GM21717 (cell line): ENCODE measurements at regions not wholly inside any gene's neighbourhood (a gene's known extent, or its start where the extent isn't known, plus 50 kb on each side); places are given as distances from the start of the nearest gene placed in this dataset.
"Not testable (repeated sequence)": the region's sequence is repeated elsewhere in the genome, so short reads cannot be mapped to it uniquely, and the experiment has no call there.

Experiments
- ATAC-seq: cut with Tn5 transposase; IDR thresholded peaks from one replicate; pipeline ENCODE4 v1.9.1; 2021; ENCODE audit warnings: mild to moderate bottlenecking, moderate library complexity; ENCODE audit not compliant: unreplicated experiment

DNA sequence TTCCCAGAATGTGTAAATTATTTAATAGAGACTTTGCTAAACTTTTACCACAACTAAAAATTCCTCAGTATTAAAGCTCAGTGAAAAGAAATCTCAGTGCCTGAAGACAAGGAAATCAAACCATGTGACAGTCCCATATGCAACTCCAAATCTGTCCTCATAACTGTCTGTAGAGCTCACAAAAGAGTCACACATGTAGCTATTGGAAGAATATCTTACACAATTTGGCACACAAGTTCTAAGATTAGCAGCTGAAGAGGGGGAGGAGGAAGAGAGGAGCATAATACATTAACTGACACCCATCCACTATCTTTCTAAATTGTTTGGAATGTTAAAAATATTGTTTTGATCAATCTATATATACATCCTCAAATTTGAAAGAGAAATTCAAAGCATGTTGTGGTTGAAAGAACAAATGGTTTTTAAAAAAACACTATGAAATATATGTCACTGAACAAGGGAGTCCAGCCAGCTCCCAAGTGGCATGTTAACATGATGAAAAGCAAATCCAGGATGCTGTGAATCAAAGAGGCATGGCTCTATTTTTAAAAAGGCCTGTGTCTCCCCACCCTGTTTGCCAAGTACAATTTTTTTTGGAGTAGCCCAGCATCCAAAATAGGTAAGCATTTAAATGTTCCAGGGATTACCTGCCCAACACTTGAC lies 126.3 kb upstream of the NANOGP8 start:
- ATAC-seq = no peak

DNA sequence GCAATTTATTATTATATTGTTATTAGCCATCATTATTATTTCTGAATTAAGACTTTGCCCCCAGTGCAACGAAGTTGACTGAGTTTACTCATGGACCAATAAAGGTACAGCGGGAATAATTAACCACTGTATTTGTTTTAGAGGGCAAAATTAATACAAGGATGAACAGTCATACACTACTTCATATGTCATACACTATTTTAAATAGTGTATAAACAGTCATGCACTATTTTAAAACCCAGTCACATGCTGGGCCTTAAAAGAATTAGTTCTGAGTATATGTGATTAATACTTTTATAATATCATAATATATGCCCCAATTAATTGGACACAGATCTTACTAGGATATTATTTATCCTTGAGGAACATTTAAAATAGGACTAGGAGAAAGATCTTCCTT lies 125.3 kb upstream of the NANOGP8 start:
- ATAC-seq = no peak

DNA sequence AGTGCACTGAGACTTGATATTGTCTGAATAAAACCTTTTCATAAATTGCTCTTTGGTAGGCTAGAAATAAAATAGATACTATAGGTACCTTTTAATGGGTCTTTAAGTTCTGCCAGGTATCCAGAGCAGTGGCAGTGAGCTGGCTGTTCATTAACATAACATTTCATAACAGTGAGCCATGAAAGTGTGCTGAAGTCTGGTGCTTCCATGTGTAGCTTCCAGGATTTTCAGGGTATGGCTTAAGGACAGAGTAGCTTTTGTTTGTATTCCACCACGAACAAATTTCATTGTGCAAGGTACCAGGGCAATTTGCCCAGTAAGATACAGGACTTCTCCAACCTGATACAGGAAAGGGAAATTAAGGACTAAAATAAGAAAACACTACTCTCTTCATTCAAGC lies 124.7 kb upstream of the NANOGP8 start:
- no peak for ATAC-seq

DNA sequence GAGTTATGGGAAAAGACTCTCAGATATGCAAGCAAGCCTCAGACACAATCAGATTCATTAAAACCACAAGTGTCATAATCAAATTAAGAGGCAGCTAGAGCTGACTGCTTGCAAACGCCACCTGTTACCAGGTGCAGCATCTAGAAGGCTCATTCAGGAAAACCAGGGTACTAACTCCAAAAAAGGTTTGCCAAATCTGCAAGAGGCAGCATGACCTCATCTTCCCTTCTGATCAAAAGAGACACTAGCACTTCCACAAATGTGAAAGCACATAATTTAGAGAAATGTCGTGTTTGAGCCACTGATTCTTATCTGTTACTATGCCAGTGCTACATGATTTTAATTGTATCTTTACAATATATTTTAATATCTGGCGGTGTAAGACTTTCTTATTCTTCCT lies 123.3 kb upstream of the NANOGP8 start:
- no peak for ATAC-seq

DNA sequence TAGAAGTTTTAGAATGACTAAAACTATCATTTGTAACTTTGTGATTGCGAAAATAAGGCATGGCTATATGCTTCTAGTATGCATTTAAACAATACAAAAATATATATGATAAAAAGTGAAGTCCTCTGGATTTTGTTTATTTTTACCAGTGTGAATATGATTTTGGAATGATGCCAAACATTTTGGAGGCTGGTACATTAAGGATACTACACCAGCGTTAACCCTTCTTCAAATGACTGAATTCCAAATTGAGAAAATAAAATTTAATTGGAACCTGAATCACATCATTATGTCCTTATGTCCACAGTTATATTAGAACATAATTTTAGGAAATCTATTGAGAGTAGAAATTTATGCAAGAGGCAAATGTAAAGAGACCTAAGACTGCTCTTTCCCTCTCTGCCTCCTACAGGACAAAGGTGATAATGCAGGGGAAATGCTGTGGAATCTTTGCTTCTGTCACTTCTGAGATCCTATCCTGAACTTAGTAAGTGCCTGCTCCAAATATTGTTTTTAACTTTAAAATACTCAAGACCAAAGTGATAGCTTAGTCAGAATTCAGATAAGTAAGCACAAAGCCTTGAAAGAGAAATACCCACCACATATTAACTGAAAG lies 121.1 kb upstream of the NANOGP8 start:
- ATAC-seq = no peak

DNA sequence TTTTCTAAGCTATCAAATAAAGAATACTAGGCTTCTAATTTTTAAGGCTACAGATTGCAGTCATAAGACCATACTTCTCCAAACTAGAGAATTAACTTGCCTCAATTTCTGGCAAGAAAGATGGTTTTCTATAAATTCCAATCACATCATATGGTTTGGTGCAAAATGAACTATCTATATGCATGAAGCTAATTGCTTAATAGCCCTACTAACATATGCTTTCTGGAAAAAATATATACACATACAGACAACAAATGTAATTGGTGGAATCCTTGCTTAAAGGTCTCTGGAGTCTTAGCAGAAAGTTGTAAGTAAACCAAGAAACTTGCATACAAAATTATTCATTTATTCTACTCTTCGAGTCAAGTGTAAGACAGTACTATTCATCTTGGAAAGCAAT lies 113.1 kb upstream of the NANOGP8 start:
- ATAC-seq = no peak

DNA sequence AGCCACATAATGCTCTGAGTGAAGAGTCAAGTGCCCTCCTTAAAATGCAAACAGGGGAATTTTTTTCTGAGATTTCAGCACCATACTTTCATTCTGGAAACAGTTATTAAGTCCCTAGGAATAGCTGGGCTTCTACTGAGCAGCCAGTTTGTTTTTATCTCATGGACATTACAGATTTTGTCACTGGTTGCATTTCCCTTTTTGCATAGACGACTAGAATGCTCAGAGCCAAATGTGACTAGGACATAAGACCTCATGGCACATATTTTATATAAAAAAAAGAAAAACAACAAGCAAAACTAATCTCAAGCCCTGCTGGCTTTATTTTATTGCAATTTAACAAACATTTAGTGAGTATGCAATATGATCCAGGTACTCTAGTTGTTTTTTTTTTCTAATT lies 112.7 kb upstream of the NANOGP8 start:
- no peak for ATAC-seq

DNA sequence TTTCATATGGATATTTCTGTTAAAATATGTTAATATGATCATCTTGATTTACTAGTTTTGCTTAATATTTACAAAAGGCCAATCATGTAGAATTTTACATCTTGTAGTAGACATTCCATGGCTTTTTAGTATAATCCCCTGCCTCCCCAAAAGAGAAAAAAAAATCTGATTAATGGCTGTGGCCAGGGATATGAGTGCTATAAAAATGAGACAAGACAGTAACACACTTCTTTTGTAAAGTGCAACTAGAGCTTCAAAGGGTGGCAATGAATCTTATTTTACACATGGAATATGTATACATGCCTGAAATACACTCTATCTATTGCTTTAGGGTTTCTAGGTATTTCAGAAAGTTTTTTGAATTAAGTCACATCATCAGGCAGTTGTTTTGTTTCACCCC lies 112.2 kb upstream of the NANOGP8 start:
- ATAC-seq = no peak

DNA sequence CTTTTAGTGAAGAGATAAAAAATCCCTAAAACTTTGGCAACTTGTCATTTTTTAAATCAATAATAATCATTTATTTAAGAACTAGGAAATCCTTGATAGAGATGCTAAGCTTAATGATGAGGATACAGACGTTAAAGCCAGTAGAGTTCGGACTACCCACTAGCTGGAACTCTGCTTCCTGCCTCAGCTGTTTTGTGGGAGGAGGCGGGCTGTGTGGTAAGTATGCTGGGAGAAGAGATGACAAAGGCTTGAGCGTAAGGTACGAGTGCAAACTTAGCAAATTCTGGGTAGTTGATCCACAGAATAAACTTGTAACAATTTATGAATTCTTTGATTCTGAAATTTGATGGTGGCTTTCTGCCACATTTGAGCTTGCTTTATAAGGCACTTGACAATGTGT lies 111.2 kb upstream of the NANOGP8 start:
- ATAC-seq = no peak

DNA sequence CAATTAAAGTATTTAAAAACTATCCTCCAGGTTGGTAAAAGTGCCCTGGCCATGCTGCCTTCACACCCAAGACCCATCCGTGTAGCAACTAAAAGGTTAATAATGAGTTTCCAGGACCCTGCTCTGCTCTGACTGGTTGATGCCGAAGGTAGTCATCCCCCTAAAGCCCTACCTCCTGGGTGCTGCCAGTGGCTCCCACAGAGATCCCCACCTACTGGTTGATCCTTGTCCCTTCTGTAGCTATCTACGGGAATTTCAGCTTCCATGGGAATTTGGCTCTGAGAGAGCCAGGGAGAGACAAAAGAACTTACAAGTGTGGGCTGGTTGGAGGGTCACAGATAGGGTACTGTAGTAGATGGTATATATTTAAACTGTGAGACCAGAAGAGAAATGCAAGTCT lies 110.6 kb upstream of the NANOGP8 start:
- no peak for ATAC-seq

DNA sequence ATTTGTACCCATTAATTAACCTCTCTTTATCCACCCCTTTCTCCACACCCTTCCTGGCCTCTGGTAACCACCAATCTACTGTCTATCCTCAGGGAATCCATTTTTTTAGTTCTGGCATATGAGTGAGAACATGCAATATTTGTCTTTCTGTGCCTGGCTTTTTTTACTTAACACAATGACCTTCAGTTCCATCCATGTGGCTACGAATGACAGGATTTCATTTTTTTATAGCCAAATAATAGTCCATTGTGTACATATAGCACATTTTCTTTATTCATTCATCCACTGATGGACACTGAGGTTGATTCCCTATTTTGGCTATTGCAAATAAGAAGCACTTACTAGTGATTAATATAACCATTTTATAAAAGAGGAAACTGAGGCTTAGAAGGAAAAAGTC lies 109.9 kb upstream of the NANOGP8 start:
- ATAC-seq = no peak

DNA sequence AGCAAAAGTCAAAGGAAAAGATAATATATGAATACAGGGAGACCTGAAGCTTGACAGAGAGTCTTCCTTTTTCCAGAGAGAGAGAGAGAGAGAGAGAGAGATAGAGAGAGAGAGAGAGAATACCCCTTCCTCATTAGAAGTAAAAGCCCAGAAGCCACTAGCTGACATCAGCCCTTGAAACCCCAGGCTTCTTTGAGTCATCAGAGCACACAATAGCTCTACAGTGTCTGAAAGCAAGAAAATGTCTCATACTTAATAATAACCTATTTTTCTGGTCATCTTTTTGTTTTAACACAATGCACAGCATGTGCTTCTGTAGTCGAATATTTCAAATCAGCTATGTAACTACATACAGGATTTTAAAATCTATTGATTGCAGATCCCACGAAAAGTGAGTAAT lies 109.2 kb upstream of the NANOGP8 start:
- ATAC-seq = no peak

DNA sequence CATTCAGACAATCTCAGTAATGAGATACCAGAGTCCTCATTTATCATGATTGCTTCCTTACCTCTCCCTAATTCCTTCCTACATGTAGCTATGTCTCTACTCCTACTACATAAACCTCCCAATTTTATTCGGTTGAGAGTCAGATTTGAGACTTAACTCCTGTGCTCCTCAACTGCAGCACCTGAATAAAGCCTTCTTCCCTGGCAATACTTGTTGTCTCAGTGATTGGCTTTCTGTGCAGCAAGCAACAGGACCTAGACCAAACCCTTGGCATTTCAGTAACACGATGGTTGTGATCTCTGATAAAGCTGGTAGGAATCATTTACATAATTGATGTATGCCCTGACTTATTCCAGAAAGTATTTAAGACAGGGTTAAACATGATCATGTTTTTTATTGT lies 106.7 kb upstream of the NANOGP8 start:
- no peak for ATAC-seq

DNA sequence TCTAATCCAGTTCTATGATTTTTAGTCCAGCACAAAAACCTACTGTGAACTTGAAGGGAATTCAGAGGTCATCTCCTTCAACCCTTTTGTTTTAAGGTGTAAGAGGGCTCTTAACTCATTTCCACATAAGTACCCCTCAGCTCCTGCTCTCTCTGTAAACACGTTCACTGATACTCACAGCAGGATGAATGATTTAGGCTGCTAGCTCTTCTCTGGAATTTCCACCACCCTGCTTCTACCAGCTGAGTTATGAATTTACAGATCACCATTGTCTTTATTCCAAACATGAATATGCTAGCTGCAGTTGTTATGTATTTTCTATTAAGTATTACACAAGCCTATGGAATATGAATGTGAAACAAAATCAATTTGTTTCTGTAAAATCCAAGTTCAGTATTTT lies 101.3 kb upstream of the NANOGP8 start:
- ATAC-seq = no peak

DNA sequence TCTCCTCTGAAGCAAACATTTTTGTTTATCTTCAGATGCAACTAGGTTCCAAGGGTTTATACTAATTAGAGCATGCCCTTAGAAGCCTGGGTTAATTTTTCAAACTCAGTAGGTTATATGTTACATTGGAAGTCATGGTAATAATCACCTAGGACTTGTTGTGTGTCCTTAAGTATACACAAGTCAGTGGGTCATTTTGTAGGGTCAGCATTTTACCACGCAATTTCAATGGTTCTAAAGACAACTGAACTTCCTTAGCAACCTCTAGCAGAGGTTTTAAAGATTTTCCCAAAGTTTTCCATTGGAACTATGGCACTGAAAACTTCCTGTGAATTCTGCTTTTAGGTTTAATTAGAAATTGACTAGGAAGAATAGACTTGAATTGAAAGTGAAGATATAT lies 99.6 kb upstream of the NANOGP8 start:
- ATAC-seq = no peak

DNA sequence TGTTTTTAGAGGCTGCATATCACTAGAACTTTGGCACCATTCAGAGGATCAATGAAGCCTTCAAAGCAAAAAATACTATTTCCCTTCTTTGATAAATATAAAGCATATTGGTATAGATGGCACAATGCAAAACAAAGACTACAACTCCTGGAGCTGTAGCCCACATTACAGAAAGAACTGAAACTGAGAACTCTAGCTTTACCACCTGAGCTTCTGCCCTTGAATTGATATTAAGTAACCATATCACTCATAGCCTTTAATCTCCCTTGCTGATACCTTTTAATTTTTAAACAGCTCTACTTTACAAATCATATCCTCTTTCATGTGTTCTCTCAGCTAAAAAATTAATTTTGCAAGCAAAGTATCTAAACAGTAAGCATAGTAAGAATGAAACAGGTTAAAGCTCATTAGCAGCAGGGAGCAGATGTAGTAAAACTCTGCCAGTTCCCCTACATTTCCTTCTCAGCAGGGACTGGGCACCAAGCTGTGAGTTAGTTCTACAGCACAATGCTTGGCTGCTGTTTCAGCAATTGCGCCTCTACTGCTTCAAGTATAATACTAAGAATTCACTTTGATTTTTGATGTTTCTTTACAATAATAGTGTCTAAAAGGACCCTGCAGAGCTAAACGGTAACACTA lies 97.9 kb upstream of the NANOGP8 start:
- ATAC-seq = peak; percentile 89

DNA sequence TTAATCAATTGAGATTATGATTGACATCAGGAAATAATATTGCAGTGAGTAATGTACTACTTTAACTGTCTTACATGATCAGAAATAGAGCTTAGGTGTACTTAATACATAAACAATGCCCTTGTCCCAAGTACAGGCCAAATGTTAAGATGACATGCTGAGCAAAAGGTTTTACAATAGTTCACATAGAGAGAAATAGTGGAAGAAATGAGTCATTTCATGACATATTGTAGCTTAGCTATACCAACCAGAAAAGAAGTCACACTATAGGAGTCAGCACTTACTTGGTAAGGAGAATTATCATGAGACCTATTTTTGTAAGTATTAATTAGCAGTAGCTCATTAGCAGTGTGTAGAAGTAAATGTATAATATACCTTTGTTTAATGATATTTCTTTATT lies 96.4 kb upstream of the NANOGP8 start:
- ATAC-seq = no peak

DNA sequence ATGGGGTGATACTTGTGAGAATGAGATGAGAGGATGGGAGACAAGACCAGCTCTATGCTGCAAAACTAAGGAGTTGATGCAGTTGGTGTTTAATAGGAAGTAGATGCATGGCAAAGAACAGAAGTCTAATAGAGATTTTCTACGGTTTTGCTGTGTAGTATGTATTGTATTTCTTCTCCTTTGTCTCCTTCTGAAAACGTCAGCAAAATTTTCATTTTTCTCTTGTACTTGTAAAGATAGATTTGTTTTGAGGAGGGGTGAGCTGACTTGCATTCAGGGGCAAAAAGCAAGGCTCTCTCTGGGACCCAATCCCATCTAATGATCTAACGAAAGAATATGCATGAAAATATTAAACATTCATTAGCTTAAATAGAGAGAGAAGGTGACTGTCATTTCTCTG lies 94.6 kb upstream of the NANOGP8 start:
- ATAC-seq = no peak

DNA sequence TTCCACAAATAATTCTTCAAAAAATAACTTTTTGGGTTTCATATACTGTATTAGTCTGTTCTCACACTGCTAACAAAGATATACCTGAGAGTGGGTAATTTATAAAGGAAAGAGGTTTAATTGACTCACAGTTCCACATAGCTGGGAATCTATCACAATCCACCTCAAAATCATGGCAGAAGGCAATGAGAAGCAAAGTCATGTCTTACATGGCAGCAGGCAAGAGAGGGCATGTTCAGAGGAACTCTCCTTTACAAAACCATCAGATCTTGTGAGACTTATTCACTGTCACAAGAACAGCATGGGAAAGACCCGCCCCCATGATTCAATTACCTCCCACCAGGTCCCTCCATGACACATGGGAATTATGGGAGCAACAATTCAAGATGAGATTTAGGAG lies 93.1 kb upstream of the NANOGP8 start:
- ATAC-seq = not testable (repeated sequence)

DNA sequence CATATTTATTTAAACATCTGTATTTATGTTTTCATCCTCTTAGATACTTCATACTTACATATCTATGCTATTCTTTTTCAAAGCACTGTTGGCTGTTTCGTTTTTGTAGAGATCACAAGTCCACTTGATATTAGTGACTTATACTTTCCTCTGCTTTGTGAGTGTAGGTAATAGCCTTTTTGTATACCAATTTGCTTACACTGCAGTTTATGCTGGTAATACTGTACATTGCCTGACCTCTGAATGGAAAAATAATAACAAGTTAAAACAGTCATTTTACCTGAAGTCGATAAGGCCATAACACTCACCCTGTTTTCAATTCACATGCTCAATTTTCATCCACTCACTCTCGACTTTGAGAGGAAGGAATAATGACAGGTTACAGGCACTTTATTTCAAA lies 89.9 kb upstream of the NANOGP8 start:
- ATAC-seq = no peak

DNA sequence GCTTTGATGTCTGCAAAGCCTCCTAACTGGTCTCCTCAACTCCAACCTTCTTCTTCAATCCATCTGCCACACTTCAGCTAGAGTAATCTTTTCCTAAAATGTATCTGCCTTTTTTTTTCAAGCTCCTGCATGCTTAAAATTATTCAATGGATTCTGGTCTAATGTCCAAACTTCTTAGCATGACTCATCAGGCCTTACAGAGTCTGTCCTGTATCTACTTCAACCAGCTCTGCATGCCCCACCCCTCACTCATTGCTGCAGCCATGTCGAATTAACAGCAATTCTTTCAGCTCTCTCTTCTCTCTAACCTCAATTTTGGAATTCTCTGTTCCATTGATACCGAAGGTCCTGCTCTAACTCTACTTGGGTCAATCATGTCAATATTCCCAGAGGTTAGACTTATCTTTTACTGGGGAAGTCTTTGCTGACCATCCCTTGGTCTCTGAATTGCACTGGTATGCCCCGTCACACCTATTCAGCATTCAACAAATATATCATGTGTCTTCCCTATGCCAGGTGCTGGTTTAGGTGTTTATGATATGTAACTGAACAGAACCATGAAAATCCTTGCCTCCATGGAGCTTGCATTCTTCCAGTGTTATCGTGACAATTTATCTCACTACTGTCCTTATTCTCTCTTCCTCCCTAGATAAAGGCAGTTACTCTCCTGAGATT lies 88.5 kb upstream of the NANOGP8 start:
- ATAC-seq = no peak

DNA sequence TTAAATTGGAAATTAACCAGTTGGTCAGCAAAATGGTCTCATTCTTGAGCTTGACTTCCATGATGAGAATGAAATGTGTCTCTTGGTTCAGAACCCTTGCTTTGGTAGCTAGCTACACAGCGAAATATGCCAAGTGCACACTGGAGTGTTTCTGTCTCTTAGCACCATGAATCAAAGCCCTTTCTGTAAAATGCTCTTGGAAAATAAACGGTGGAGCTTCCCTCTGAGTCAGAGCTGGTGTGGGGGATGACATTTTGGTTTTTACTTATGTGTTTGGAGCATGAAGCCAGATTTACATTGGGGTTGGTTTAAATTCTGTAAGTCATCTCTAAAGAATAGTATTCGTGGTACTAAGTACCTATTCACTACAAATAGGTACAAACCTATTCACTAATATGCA lies 85.1 kb upstream of the NANOGP8 start:
- no peak for ATAC-seq
